Vagina (tissue), 2 donors: ENCODE measurements at regions not wholly inside any gene's neighbourhood (a gene's known extent, or its start where the extent isn't known, plus 50 kb on each side); places are given as distances from the start of the nearest gene placed in this dataset.

ENCODE experiments used
- DNase-seq, 2 donors: peaks; one replicate each; pipeline ENCODE4 v3.0.0-alpha.2; 2017; ENCODE audit errors: extremely low spot score in 2 of 2
- H3K27ac ChIP-seq: fragments of 200-600 bp; sonication (generic); one replicate; pipeline ENCODE4 v1.5.1; 2019
- H3K27me3 ChIP-seq: fragments of 200-600 bp; sonication (generic); one replicate; pipeline ENCODE4 v1.5.1; 2019
- H3K36me3 ChIP-seq, 2 donors: fragments of 200-600 bp; sonication (generic); one replicate each; pipeline ENCODE4 v1.5.1; 2017 to 2019
- H3K4me1 ChIP-seq: fragments of 200-600 bp; sonication (generic); one replicate; pipeline ENCODE4 v1.5.1; 2019
- H3K4me3 ChIP-seq, 2 donors: fragments of 200-600 bp; sonication (generic); 1 replicate in 1 of 2; 2 replicates in 1 of 2; pipeline ENCODE4 v1.5.1; 2016 to 2019
- H3K9me3 ChIP-seq: fragments of 200-600 bp; sonication (generic); one replicate; pipeline ENCODE4 v1.5.1; 2019
- CTCF ChIP-seq, 3 experiments: fragments of 450-650 bp in 2 of 3; fragments of 200-600 bp in 1 of 3; sonication (generic) in 1 of 3; IDR thresholded peaks; one replicate each; pipeline ENCODE4 v1.5.1; 2017 to 2019; ENCODE audit warnings: antibody characterized with exemption in 3 of 3, mild to moderate bottlenecking in 2 of 3, moderate library complexity in 2 of 3
- POLR2A ChIP-seq, 2 donors: fragments of 450-650 bp; IDR thresholded peaks; one replicate each; pipeline ENCODE4 v1.6.1; 2017; ENCODE audit warnings: antibody characterized with exemption in 2 of 2, mild to moderate bottlenecking in 2 of 2, moderate library complexity in 2 of 2
- POLR2AphosphoS5 ChIP-seq, 2 donors: sonication (generic); formaldehyde crosslinking; IDR thresholded peaks; one replicate each; pipeline ENCODE4 v1.9.0; 2017; ENCODE audit warnings: antibody characterized with exemption in 2 of 2, mild to moderate bottlenecking in 2 of 2, low read depth in 1 of 2; ENCODE audit not compliant: insufficient read depth in 1 of 2
- intact Hi-C: fragments of 100-400 bp; cut with DNase I; formaldehyde crosslinking; loops from one replicate; pipeline ENCODE4 v1.15.1; 2023

GRCh38 chr4:1574601-1575417 lies 109.3 kb downstream of the FAM53A start:
- intact Hi-C loops: no loop called here
- no peaks in the 10 kb centered on the region for H3K36me3 ChIP-seq
- no peak for DNase-seq
- H3K4me1 ChIP-seq: peaks cover 19% of the 10 kb centered on the region
- H3K27ac ChIP-seq: no peak overlapping the region
- TF ChIP-seq POLR2AphosphoS5 (IDR thresholded peaks at IDR 0.05; ENCODE audit: insufficient read depth in 1 of 2, low read depth in 1 of 2) (no peak), CTCF (IDR thresholded peaks at IDR 0.05) (no peak), POLR2A (IDR thresholded peaks at IDR 0.05) (no peak)
- H3K9me3 ChIP-seq: no peaks in the 10 kb centered on the region
- H3K27me3 ChIP-seq: no peaks in the 10 kb centered on the region
- no peak overlapping the region for H3K4me3 ChIP-seq

GRCh38 chr4:1573830-1574459 lies 110.2 kb downstream of the FAM53A start:
- Histone ChIP-seq H3K27ac (no peak overlapping the region), H3K9me3 (no peaks in the 10 kb centered on the region), H3K27me3 (no peaks in the 10 kb centered on the region), H3K4me3 (no peak overlapping the region), H3K4me1 (peaks cover 12% of the 10 kb centered on the region), H3K36me3 (no peaks in the 10 kb centered on the region)
- intact Hi-C loops: no loop called here
- TF ChIP-seq CTCF (IDR thresholded peaks at IDR 0.05) (no peak), POLR2AphosphoS5 (IDR thresholded peaks at IDR 0.05; ENCODE audit: insufficient read depth in 1 of 2, low read depth in 1 of 2) (no peak), POLR2A (IDR thresholded peaks at IDR 0.05) (no peak)
- DNase-seq: no peak

- intact Hi-C loops: no loop called here
- no peaks in the 10 kb centered on the region for H3K27me3 ChIP-seq
- TF ChIP-seq CTCF (IDR thresholded peaks at IDR 0.05) (no peak), POLR2A (IDR thresholded peaks at IDR 0.05) (no peak), POLR2AphosphoS5 (IDR thresholded peaks at IDR 0.05; ENCODE audit: insufficient read depth in 1 of 2, low read depth in 1 of 2) (no peak)
- H3K27ac ChIP-seq: no peak overlapping the region
- peaks cover 4% of the 10 kb centered on the region for H3K4me1 ChIP-seq
- H3K36me3 ChIP-seq: no peaks in the 10 kb centered on the region
- no peak for DNase-seq
- H3K4me3 ChIP-seq: no peak overlapping the region
- H3K9me3 ChIP-seq: no peaks in the 10 kb centered on the region
Observed at GRCh38 chr4:1572964-1573720, 111.0 kb downstream of the FAM53A start.

GRCh38 chr4:1572521-1572920 lies 111.6 kb downstream of the FAM53A start:
- H3K4me3 ChIP-seq: no peak overlapping the region
- intact Hi-C loops: no loop called here
- no peak for DNase-seq
- no peaks in the 10 kb centered on the region for H3K4me1 ChIP-seq
- no peak overlapping the region for H3K27ac ChIP-seq
- H3K9me3 ChIP-seq: no peaks in the 10 kb centered on the region
- no peaks in the 10 kb centered on the region for H3K27me3 ChIP-seq
- TF ChIP-seq CTCF (IDR thresholded peaks at IDR 0.05) (no peak), POLR2A (IDR thresholded peaks at IDR 0.05) (no peak), POLR2AphosphoS5 (IDR thresholded peaks at IDR 0.05; ENCODE audit: insufficient read depth in 1 of 2, low read depth in 1 of 2) (no peak)
- H3K36me3 ChIP-seq: no peaks in the 10 kb centered on the region
